CD4-positive, alpha-beta memory T cell (primary cell): ENCODE measurements at regions not wholly inside any gene's neighbourhood (a gene's known extent, or its start where the extent isn't known, plus 50 kb on each side); places are given as distances from the start of the nearest gene placed in this dataset.

Source experiments
- CTCF ChIA-PET: fragments of 350-600 bp; sonication (Branson Sonifier 250); formaldehyde crosslinking; loops from one replicate; lab custom pipeline; 2021; ENCODE audit warnings: inconsistent platforms; ENCODE audit not compliant: partially characterized antibody; lab: Charles Lee
- POLR2A ChIA-PET: fragments of 350-600 bp; sonication (Branson Sonifier 250); formaldehyde crosslinking; loops from one replicate; lab custom pipeline; 2021; ENCODE audit not compliant: partially characterized antibody; lab: Charles Lee
- DNase-seq, 5 donors: peaks; one replicate each; pipeline versions ENCODE4 v3.0.0 to v3.0.0-alpha.2; 2020 to 2022; ENCODE audit warnings: mixed read lengths in 1 of 5
- H3K27ac ChIP-seq: one replicate; pipeline ENCODE4 v1.7.0; 2013; ENCODE audit warnings: low read depth, low read length
- H3K27me3 ChIP-seq: 2 replicates; pipeline ENCODE4 v1.7.0; 2013; ENCODE audit warnings: mild to moderate bottlenecking, low read length, moderate library complexity; ENCODE audit not compliant: insufficient read depth
- H3K36me3 ChIP-seq: 2 replicates; pipeline ENCODE4 v1.7.0; 2013; ENCODE audit warnings: mild to moderate bottlenecking, low read length, moderate library complexity; ENCODE audit not compliant: insufficient read depth
- H3K4me1 ChIP-seq: 2 replicates; pipeline ENCODE4 v1.7.0; 2013; ENCODE audit warnings: mild to moderate bottlenecking, low read length, moderate library complexity; ENCODE audit not compliant: insufficient read depth
- H3K4me3 ChIP-seq, 2 donors: one replicate each; pipeline ENCODE4 v1.7.0; 2013; ENCODE audit warnings: low read length in 2 of 2, mild to moderate bottlenecking in 1 of 2
- H3K9me3 ChIP-seq, 2 donors: one replicate each; pipeline ENCODE4 v1.7.0; 2013; ENCODE audit warnings: low read length in 2 of 2, control low read depth in 1 of 2; ENCODE audit not compliant: control insufficient read depth in 1 of 2
- H3K27ac Mint-ChIP-seq, 7 donors: one replicate each; pipeline ENCODE4 v1.8.0; 2020 to 2021; ENCODE audit warnings: mixed read lengths in 7 of 7, mild to moderate bottlenecking in 6 of 7, inconsistent platforms in 3 of 7, moderate library complexity in 3 of 7
- H3K27me3 Mint-ChIP-seq, 2 donors: one replicate each; pipeline ENCODE4 v1.8.0; 2020 to 2021; ENCODE audit warnings: mixed read lengths in 2 of 2
- H3K36me3 Mint-ChIP-seq, 2 donors: one replicate each; pipeline ENCODE4 v1.8.0; 2020 to 2021; ENCODE audit warnings: mixed read lengths in 2 of 2, inconsistent platforms in 1 of 2, mild to moderate bottlenecking in 1 of 2
- H3K4me1 Mint-ChIP-seq, 4 donors: one replicate each; pipeline ENCODE4 v1.8.0; 2020 to 2021; ENCODE audit warnings: mixed read lengths in 4 of 4, mild to moderate bottlenecking in 1 of 4
- H3K4me3 Mint-ChIP-seq, 8 donors: one replicate each; pipeline ENCODE4 v1.8.0; 2020 to 2021; ENCODE audit warnings: mixed read lengths in 8 of 8, mild to moderate bottlenecking in 7 of 8, moderate library complexity in 6 of 8, inconsistent platforms in 3 of 8
- H3K9me3 Mint-ChIP-seq, 8 donors: one replicate each; pipeline ENCODE4 v1.8.0; 2020 to 2021; ENCODE audit warnings: mixed read lengths in 8 of 8, mild to moderate bottlenecking in 5 of 8, inconsistent platforms in 3 of 8, moderate library complexity in 1 of 8
- intact Hi-C: fragments of 100-400 bp; cut with micrococcal nuclease; formaldehyde crosslinking; loops from one replicate; pipeline ENCODE4 v1.15.1; 2023

- Histone ChIP-seq H3K36me3 (no peaks in the 10 kb centered on the region), H3K4me3 (no peak overlapping the region), H3K27me3 (no peaks in the 10 kb centered on the region), H3K27ac (no peak overlapping the region), H3K9me3 (no peaks in the 10 kb centered on the region), H3K4me1 (no peaks in the 10 kb centered on the region)
- DNase-seq: no peak
- Mint-ChIP-seq H3K27me3 (no peaks in the 10 kb centered on the region), H3K27ac (no peak overlapping the region), H3K9me3 (peaks cover 0 to 8% (median under 1%) of the 10 kb centered on the region in 8 donors), H3K4me1 (no peaks in the 10 kb centered on the region), H3K36me3 (no peaks in the 10 kb centered on the region), H3K4me3 (no peak overlapping the region)
- ChIA-PET CTCF (no interaction called here), POLR2A (no interaction called here)
- intact Hi-C loops: no loop called here
Observed at GRCh38 chr17:52737071-52737470, 578.6 kb upstream of the CA10 start.

GRCh38 chr17:52732841-52733240 is 574.3 kb upstream of the CA10 start:
- no peak for DNase-seq
- Mint-ChIP-seq H3K9me3 (peaks cover 0 to 8% (median under 1%) of the 10 kb centered on the region in 8 donors), H3K27me3 (no peaks in the 10 kb centered on the region), H3K4me1 (no peaks in the 10 kb centered on the region), H3K4me3 (no peak overlapping the region), H3K27ac (no peak overlapping the region), H3K36me3 (no peaks in the 10 kb centered on the region)
- Histone ChIP-seq H3K4me1 (no peaks in the 10 kb centered on the region), H3K9me3 (peaks cover 0 to 4% of the 10 kb centered on the region in 2 donors), H3K4me3 (no peak overlapping the region), H3K36me3 (no peaks in the 10 kb centered on the region), H3K27ac (no peak overlapping the region), H3K27me3 (no peaks in the 10 kb centered on the region)
- ChIA-PET POLR2A (no interaction called here), CTCF (no interaction called here)
- intact Hi-C loops: no loop called here

GRCh38 chr17:52724578-52724977 is 566.1 kb upstream of the CA10 start:
- Mint-ChIP-seq H3K9me3 (peaks cover 0 to 5% (median 2%) of the 10 kb centered on the region in 8 donors), H3K36me3 (no peaks in the 10 kb centered on the region), H3K27ac (no peak overlapping the region), H3K4me3 (no peak overlapping the region), H3K27me3 (no peaks in the 10 kb centered on the region), H3K4me1 (no peaks in the 10 kb centered on the region)
- no peak overlapping the region for H3K27ac ChIP-seq
- ChIA-PET CTCF (no interaction called here), POLR2A (no interaction called here)
- H3K27me3 ChIP-seq: no peaks in the 10 kb centered on the region
- no peak overlapping the region for H3K4me3 ChIP-seq
- no peak for DNase-seq
- no peaks in the 10 kb centered on the region for H3K4me1 ChIP-seq
- H3K36me3 ChIP-seq: no peaks in the 10 kb centered on the region
- intact Hi-C loops: no loop called here
- H3K9me3 ChIP-seq: no peaks in the 10 kb centered on the region

- intact Hi-C loops: no loop called here
- DNase-seq: no peak
- Mint-ChIP-seq H3K4me3 (no peak overlapping the region), H3K27ac (no peak overlapping the region), H3K4me1 (no peaks in the 10 kb centered on the region), H3K36me3 (no peaks in the 10 kb centered on the region), H3K9me3 (peaks cover 0 to 5% (median 1%) of the 10 kb centered on the region in 8 donors), H3K27me3 (peaks cover 0 to 2% of the 10 kb centered on the region in 2 donors)
- Histone ChIP-seq H3K4me1 (no peaks in the 10 kb centered on the region), H3K4me3 (no peak overlapping the region), H3K27ac (no peak overlapping the region), H3K27me3 (no peaks in the 10 kb centered on the region), H3K9me3 (no peaks in the 10 kb centered on the region), H3K36me3 (no peaks in the 10 kb centered on the region)
- CTCF ChIA-PET: no interaction called here
- POLR2A ChIA-PET: no interaction called here
Observed at GRCh38 chr17:52721910-52722309, 563.4 kb upstream of the CA10 start.

- POLR2A ChIA-PET: no interaction called here
- H3K4me1 ChIP-seq: no peaks in the 10 kb centered on the region
- no peak overlapping the region for H3K4me3 ChIP-seq
- no peaks in the 10 kb centered on the region for H3K27me3 ChIP-seq
- intact Hi-C loops: no loop called here
- Mint-ChIP-seq H3K4me1 (no peaks in the 10 kb centered on the region), H3K36me3 (no peaks in the 10 kb centered on the region), H3K9me3 (peaks cover 0 to 8% (median 4%) of the 10 kb centered on the region in 8 donors), H3K27me3 (no peaks in the 10 kb centered on the region), H3K4me3 (no peak overlapping the region), H3K27ac (no peak overlapping the region)
- CTCF ChIA-PET: no interaction called here
- DNase-seq: no peak
- H3K36me3 ChIP-seq: no peaks in the 10 kb centered on the region
- no peaks in the 10 kb centered on the region for H3K9me3 ChIP-seq
- no peak overlapping the region for H3K27ac ChIP-seq
Observed at GRCh38 chr17:52710363-52710901, 551.9 kb upstream of the CA10 start.

- Histone ChIP-seq H3K27ac (no peak overlapping the region), H3K4me1 (no peaks in the 10 kb centered on the region), H3K36me3 (no peaks in the 10 kb centered on the region), H3K9me3 (no peaks in the 10 kb centered on the region), H3K27me3 (no peaks in the 10 kb centered on the region), H3K4me3 (no peak overlapping the region)
- no peak for DNase-seq
- peaks cover 0 to 8% (median 5%) of the 10 kb centered on the region in 8 donors for H3K9me3 Mint-ChIP-seq
- no peaks in the 10 kb centered on the region for H3K4me1 Mint-ChIP-seq
- no peak overlapping the region for H3K27ac Mint-ChIP-seq
- H3K36me3 Mint-ChIP-seq: no peaks in the 10 kb centered on the region
- ChIA-PET CTCF (no interaction called here), POLR2A (no interaction called here)
- H3K27me3 Mint-ChIP-seq: no peaks in the 10 kb centered on the region
- H3K4me3 Mint-ChIP-seq: no peak overlapping the region
- intact Hi-C loops: no loop called here
Observed at GRCh38 chr17:52709724-52710123, 551.2 kb upstream of the CA10 start.

- H3K4me3 ChIP-seq: no peak overlapping the region
- H3K4me3 Mint-ChIP-seq: no peak overlapping the region
- H3K36me3 Mint-ChIP-seq: no peaks in the 10 kb centered on the region
- no peak for DNase-seq
- no peaks in the 10 kb centered on the region for H3K9me3 ChIP-seq
- POLR2A ChIA-PET: no interaction called here
- H3K27me3 Mint-ChIP-seq: no peaks in the 10 kb centered on the region
- no peaks in the 10 kb centered on the region for H3K4me1 Mint-ChIP-seq
- H3K27me3 ChIP-seq: no peaks in the 10 kb centered on the region
- no peak overlapping the region for H3K27ac ChIP-seq
- CTCF ChIA-PET: no interaction called here
- intact Hi-C loops: no loop called here
- H3K9me3 Mint-ChIP-seq: peaks cover 0 to 2% (median 0%) of the 10 kb centered on the region in 8 donors
- H3K27ac Mint-ChIP-seq: no peak overlapping the region
- no peaks in the 10 kb centered on the region for H3K36me3 ChIP-seq
- no peaks in the 10 kb centered on the region for H3K4me1 ChIP-seq
Observed at GRCh38 chr17:52696362-52696761, 537.8 kb upstream of the CA10 start.

GRCh38 chr17:52686140-52686539 is 527.6 kb upstream of the CA10 start:
- Histone ChIP-seq H3K36me3 (no peaks in the 10 kb centered on the region), H3K4me1 (no peaks in the 10 kb centered on the region), H3K9me3 (no peaks in the 10 kb centered on the region), H3K27ac (no peak overlapping the region), H3K4me3 (no peak overlapping the region), H3K27me3 (no peaks in the 10 kb centered on the region)
- Mint-ChIP-seq H3K36me3 (no peaks in the 10 kb centered on the region), H3K27me3 (peaks cover 0 to 1% of the 10 kb centered on the region in 2 donors), H3K4me3 (no peak overlapping the region), H3K27ac (no peak overlapping the region), H3K4me1 (no peaks in the 10 kb centered on the region), H3K9me3 (peaks cover 0 to 6% (median under 1%) of the 10 kb centered on the region in 8 donors)
- DNase-seq: no peak
- POLR2A ChIA-PET: no interaction called here
- intact Hi-C loops: no loop called here
- CTCF ChIA-PET: no interaction called here
